Right lung (tissue), 2 donors: ENCODE measurements at regions not wholly inside any gene's neighbourhood (a gene's known extent, or its start where the extent isn't known, plus 50 kb on each side); places are given as distances from the start of the nearest gene placed in this dataset.
"Not testable (repeated sequence)": the region's sequence is repeated elsewhere in the genome, so short reads cannot be mapped to it uniquely, and the experiment has no call there.

ENCODE experiments used
- DNase-seq, 2 donors: peaks; one replicate each; pipeline ENCODE4 v3.0.0-alpha.2; 2013

GRCh38 chr18:5021558-5021957 is 175.5 kb downstream of the AKAIN1 start:
- no peak for DNase-seq

GRCh38 chr18:5015213-5015612 is 181.8 kb downstream of the AKAIN1 start:
- no peak for DNase-seq

GRCh38 chr18:5004031-5004820 is 192.8 kb downstream of the AKAIN1 start:
- DNase-seq = not testable (repeated sequence)

GRCh38 chr18:4994710-4995109 is 202.3 kb downstream of the AKAIN1 start:
- no peak for DNase-seq

- no peak for DNase-seq
Measured at GRCh38 chr18:4987452-4988405, 209.3 kb downstream of the AKAIN1 start.

- no peak for DNase-seq
Measured at GRCh38 chr18:4986677-4987076, 210.4 kb downstream of the AKAIN1 start.

GRCh38 chr18:4986066-4986465 is 211.0 kb downstream of the AKAIN1 start:
- DNase-seq = no peak

GRCh38 chr18:4961121-4961909 is 235.7 kb downstream of the AKAIN1 start:
- DNase-seq = no peak

GRCh38 chr18:4960578-4960977 is 236.5 kb downstream of the AKAIN1 start:
- no peak for DNase-seq

- DNase-seq = no peak
Measured at GRCh38 chr18:4931209-4931608, 265.8 kb downstream of the AKAIN1 start.

GRCh38 chr18:4921548-4921947 is 275.5 kb downstream of the AKAIN1 start:
- DNase-seq = no peak

- DNase-seq = not testable (repeated sequence)
Measured at GRCh38 chr18:4917509-4917908, 279.5 kb downstream of the AKAIN1 start.

GRCh38 chr18:4908328-4908727 is 288.7 kb downstream of the AKAIN1 start:
- DNase-seq = no peak

- no peak for DNase-seq
Measured at GRCh38 chr18:4906856-4907255, 290.2 kb downstream of the AKAIN1 start.

- DNase-seq = no peak
Measured at GRCh38 chr18:4888251-4889040, 308.6 kb downstream of the AKAIN1 start.

- no peak for DNase-seq
Measured at GRCh38 chr18:4878480-4878879, 318.6 kb downstream of the AKAIN1 start.

- no peak for DNase-seq
Measured at GRCh38 chr18:4871197-4871596, 325.9 kb downstream of the AKAIN1 start.

GRCh38 chr18:4870177-4870773 is 326.8 kb downstream of the AKAIN1 start:
- no peak for DNase-seq

- no peak for DNase-seq
Measured at GRCh38 chr18:4869155-4869554, 327.9 kb downstream of the AKAIN1 start.

GRCh38 chr18:4858379-4859127 is 338.5 kb downstream of the AKAIN1 start:
- DNase-seq = no peak
